ENCODE measurements at regions not wholly inside any gene's neighbourhood (a gene's known extent, or its start where the extent isn't known, plus 50 kb on each side); places are given as distances from the start of the nearest gene placed in this dataset.

DNA sequence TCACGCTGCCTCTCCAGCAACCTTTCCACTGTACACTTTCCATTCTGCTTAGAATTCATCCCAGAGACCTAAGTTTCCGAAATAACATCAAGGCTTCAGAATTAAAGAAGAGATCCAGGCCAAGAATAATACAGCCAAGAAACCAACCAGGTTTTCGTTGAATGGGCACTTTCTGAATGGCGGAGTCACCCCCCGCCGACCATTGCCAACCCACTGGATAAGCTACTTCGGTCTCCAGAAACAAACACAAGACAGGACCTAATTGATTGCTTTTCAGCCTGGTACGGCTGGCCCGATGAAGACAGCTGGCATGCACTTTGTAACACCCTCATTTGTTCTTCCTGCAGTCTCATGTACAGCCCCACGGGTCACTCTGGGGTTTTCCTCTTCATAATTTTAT, 308.1 kb upstream of the ZFHX3 start:
- intact Hi-C loops (cut with micrococcal nuclease), result no loop called here

DNA sequence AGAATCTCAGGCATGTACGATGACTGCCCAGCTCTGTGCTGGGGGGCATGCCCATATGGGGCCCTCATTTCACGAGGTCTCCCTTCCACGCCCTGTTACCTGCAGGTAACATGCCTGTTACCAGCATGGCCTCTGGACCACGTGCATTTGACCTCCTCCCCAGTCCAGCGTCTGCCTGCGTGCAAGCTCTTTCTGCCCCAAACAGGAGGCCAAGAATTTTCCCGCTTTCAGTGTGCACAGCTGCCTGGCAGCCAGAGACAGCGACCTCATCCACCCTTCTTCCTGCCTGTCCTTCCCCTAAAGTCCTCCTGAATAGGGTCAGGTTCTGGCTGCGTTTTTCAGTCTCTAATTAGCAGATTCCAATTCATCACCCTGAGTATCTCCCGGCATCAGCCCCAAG, 306.5 kb upstream of the ZFHX3 start:
- H3K4me3 ChIP-seq (replicated peaks in 1 of 2; ENCODE audit: low read depth in 1 of 2, low read length in 2 of 2), result no peak overlapping the region
- peaks cover 36% of the 10 kb centered on the region for H3K27me3 ChIP-seq (ENCODE audit: insufficient read depth, low read length)
- H3K4me2 ChIP-seq (ENCODE audit: low read length), result no peak overlapping the region
- H3K79me2 ChIP-seq (ENCODE audit: insufficient read depth, low read length), result no peaks in the 10 kb centered on the region
- H3K9me3 ChIP-seq (ENCODE audit: control insufficient read depth in 1 of 2, insufficient read depth in 1 of 2, low read depth in 1 of 2, low read length in 2 of 2), result no peaks in the 10 kb centered on the region
- H3K4me1 ChIP-seq (ENCODE audit: control insufficient read depth in 1 of 2, insufficient read depth in 2 of 2, low read length in 2 of 2), result no peaks in the 10 kb centered on the region
- no peak overlapping the region for H3K27ac ChIP-seq (ENCODE audit: low read depth, low read length)
- ChIA-PET CTCF (no interaction called here), RAD21 (ENCODE audit: low non-redundant PET in 1 of 2, low total read pairs in 2 of 2, uncharacterized antibody in 2 of 2, unreplicated experiment in 2 of 2) (no interaction called here), POLR2A (no interaction called here)
- H3K9me2 ChIP-seq (ENCODE audit: insufficient read depth), result no peaks in the 10 kb centered on the region
- intact Hi-C loops (cut with micrococcal nuclease), result no loop called here
- no peak overlapping the region for H2AFZ ChIP-seq (ENCODE audit: low read depth, low read length, poor library complexity, severe bottlenecking)
- H4K20me1 ChIP-seq (ENCODE audit: insufficient read depth), result no peaks in the 10 kb centered on the region
- BruUV-seq (replicated peaks), result no TSS peak
- no peak overlapping the region for H3K9ac ChIP-seq (ENCODE audit: low read length)
- DNase-seq (ENCODE audit: low read depth, low spot score) (no peak), ATAC-seq (no peak)
- no peak for TF ChIP-seq FOSL1 (IDR thresholded peaks at IDR 0.05; ENCODE audit: low read depth)
- TF ChIP-seq, protein P1, sequence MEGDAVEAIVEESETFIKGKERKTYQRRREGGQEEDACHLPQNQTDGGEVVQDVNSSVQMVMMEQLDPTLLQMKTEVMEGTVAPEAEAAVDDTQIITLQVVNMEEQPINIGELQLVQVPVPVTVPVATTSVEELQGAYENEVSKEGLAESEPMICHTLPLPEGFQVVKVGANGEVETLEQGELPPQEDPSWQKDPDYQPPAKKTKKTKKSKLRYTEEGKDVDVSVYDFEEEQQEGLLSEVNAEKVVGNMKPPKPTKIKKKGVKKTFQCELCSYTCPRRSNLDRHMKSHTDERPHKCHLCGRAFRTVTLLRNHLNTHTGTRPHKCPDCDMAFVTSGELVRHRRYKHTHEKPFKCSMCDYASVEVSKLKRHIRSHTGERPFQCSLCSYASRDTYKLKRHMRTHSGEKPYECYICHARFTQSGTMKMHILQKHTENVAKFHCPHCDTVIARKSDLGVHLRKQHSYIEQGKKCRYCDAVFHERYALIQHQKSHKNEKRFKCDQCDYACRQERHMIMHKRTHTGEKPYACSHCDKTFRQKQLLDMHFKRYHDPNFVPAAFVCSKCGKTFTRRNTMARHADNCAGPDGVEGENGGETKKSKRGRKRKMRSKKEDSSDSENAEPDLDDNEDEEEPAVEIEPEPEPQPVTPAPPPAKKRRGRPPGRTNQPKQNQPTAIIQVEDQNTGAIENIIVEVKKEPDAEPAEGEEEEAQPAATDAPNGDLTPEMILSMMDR (IDR thresholded peaks at IDR 0.05 in 2 of 3, conservative IDR thresholded peaks at IDR 0.05 in 1 of 3; ENCODE audit: borderline replicate concordance in 1 of 3, insufficient read depth in 1 of 3, low read depth in 2 of 3, low read length in 2 of 3), result no peak
- TF ChIP-seq SRF (IDR thresholded peaks at IDR 0.05; ENCODE audit: low read depth), result no peak
- no peak for TF ChIP-seq ELF1 (IDR thresholded peaks at IDR 0.05; ENCODE audit: borderline replicate concordance, low read depth)
- no peak for TF ChIP-seq POLR2AphosphoS5 (IDR thresholded peaks at IDR 0.05; ENCODE audit: low read depth, low read length)
- TF ChIP-seq CEBPB (IDR thresholded peaks at IDR 0.05; ENCODE audit: low read depth), result no peak
- TF ChIP-seq EZH2phosphoT487 (IDR thresholded peaks at IDR 0.05; ENCODE audit: borderline replicate concordance), result no peak
- TF ChIP-seq SP1 (IDR thresholded peaks at IDR 0.05; ENCODE audit: low read depth), result no peak
- TF ChIP-seq YY1 (IDR thresholded peaks at IDR 0.05; ENCODE audit: extremely low read depth, insufficient replicate concordance, low read depth, low read length), result no peak
- no peak for TF ChIP-seq EGR1 (IDR thresholded peaks at IDR 0.05; ENCODE audit: low read depth)
- TF ChIP-seq EZH2 (IDR thresholded peaks at IDR 0.05), result no peak
- no peak for TF ChIP-seq ZFX (IDR thresholded peaks at IDR 0.05)
- TF ChIP-seq POLR2A (IDR thresholded peaks at IDR 0.05; ENCODE audit: borderline replicate concordance, extremely low read depth, insufficient read depth, insufficient read length), result no peak
- TF ChIP-seq, protein P2, sequence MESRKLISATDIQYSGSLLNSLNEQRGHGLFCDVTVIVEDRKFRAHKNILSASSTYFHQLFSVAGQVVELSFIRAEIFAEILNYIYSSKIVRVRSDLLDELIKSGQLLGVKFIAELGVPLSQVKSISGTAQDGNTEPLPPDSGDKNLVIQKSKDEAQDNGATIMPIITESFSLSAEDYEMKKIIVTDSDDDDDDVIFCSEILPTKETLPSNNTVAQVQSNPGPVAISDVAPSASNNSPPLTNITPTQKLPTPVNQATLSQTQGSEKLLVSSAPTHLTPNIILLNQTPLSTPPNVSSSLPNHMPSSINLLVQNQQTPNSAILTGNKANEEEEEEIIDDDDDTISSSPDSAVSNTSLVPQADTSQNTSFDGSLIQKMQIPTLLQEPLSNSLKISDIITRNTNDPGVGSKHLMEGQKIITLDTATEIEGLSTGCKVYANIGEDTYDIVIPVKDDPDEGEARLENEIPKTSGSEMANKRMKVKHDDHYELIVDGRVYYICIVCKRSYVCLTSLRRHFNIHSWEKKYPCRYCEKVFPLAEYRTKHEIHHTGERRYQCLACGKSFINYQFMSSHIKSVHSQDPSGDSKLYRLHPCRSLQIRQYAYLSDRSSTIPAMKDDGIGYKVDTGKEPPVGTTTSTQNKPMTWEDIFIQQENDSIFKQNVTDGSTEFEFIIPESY (IDR thresholded peaks at IDR 0.05; ENCODE audit: extremely low read depth, insufficient replicate concordance, low read length), result no peak
- TF ChIP-seq ZNF274 (IDR thresholded peaks at IDR 0.05; ENCODE audit: low read depth, low read length), result no peak
- TF ChIP-seq JUND (IDR thresholded peaks at IDR 0.05), result no peak
- TF ChIP-seq RAD21 (IDR thresholded peaks at IDR 0.05; ENCODE audit: low read depth), result no peak
- TF ChIP-seq CBX3 (IDR thresholded peaks at IDR 0.05; ENCODE audit: low read depth), result no peak
- TF ChIP-seq, protein P3, sequence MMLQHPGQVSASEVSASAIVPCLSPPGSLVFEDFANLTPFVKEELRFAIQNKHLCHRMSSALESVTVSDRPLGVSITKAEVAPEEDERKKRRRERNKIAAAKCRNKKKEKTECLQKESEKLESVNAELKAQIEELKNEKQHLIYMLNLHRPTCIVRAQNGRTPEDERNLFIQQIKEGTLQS (IDR thresholded peaks at IDR 0.05), result no peak
- no peaks in the 10 kb centered on the region for H3K36me3 ChIP-seq (ENCODE audit: control insufficient read depth in 1 of 2, insufficient read depth in 2 of 2, low read length in 2 of 2)

More for the DNA sequence above, 308.1 kb upstream of the ZFHX3 start:
- no peaks in the 10 kb centered on the region for H4K20me1 ChIP-seq (ENCODE audit: insufficient read depth)
- no peaks in the 10 kb centered on the region for H3K9me2 ChIP-seq (ENCODE audit: insufficient read depth)
- POLR2A ChIA-PET, result no interaction called here
- H3K9ac ChIP-seq (ENCODE audit: low read length), result no peak overlapping the region
- H3K4me1 ChIP-seq (ENCODE audit: control insufficient read depth in 1 of 2, insufficient read depth in 2 of 2, low read length in 2 of 2), result no peaks in the 10 kb centered on the region
- no peak for TF ChIP-seq SIN3A (IDR thresholded peaks at IDR 0.05; ENCODE audit: low read depth)
- TF ChIP-seq JUND (IDR thresholded peaks at IDR 0.05), result no peak
- no peak for TF ChIP-seq POLR2AphosphoS5 (IDR thresholded peaks at IDR 0.05; ENCODE audit: low read depth, low read length)
- no peak for TF ChIP-seq ZFX (IDR thresholded peaks at IDR 0.05)
- no peak overlapping the region for H3K27ac ChIP-seq (ENCODE audit: low read depth, low read length)
- CTCF ChIA-PET, result no interaction called here
- RAD21 ChIA-PET (ENCODE audit: low non-redundant PET in 1 of 2, low total read pairs in 2 of 2, uncharacterized antibody in 2 of 2, unreplicated experiment in 2 of 2), result no interaction called here
- ATAC-seq (no peak), DNase-seq (ENCODE audit: low read depth, low spot score) (no peak)
- no peak overlapping the region for H3K4me3 ChIP-seq (replicated peaks in 1 of 2; ENCODE audit: low read depth in 1 of 2, low read length in 2 of 2)
- H3K79me2 ChIP-seq (ENCODE audit: insufficient read depth, low read length), result no peaks in the 10 kb centered on the region
- no peaks in the 10 kb centered on the region for H3K9me3 ChIP-seq (ENCODE audit: control insufficient read depth in 1 of 2, insufficient read depth in 1 of 2, low read depth in 1 of 2, low read length in 2 of 2)
- H2AFZ ChIP-seq (ENCODE audit: low read depth, low read length, poor library complexity, severe bottlenecking), result no peak overlapping the region
- H3K36me3 ChIP-seq (ENCODE audit: control insufficient read depth in 1 of 2, insufficient read depth in 2 of 2, low read length in 2 of 2), result no peaks in the 10 kb centered on the region
- H3K27me3 ChIP-seq (ENCODE audit: insufficient read depth, low read length), result peaks cover 38% of the 10 kb centered on the region
- no peak overlapping the region for H3K4me2 ChIP-seq (ENCODE audit: low read length)
- no TSS peak for BruUV-seq (replicated peaks)
